ENCODE measurements at regions not wholly inside any gene's neighbourhood (a gene's known extent, or its start where the extent isn't known, plus 50 kb on each side); places are given as distances from the start of the nearest gene placed in this dataset.

- TF ChIP-seq, protein P1, sequence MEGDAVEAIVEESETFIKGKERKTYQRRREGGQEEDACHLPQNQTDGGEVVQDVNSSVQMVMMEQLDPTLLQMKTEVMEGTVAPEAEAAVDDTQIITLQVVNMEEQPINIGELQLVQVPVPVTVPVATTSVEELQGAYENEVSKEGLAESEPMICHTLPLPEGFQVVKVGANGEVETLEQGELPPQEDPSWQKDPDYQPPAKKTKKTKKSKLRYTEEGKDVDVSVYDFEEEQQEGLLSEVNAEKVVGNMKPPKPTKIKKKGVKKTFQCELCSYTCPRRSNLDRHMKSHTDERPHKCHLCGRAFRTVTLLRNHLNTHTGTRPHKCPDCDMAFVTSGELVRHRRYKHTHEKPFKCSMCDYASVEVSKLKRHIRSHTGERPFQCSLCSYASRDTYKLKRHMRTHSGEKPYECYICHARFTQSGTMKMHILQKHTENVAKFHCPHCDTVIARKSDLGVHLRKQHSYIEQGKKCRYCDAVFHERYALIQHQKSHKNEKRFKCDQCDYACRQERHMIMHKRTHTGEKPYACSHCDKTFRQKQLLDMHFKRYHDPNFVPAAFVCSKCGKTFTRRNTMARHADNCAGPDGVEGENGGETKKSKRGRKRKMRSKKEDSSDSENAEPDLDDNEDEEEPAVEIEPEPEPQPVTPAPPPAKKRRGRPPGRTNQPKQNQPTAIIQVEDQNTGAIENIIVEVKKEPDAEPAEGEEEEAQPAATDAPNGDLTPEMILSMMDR (IDR thresholded peaks at IDR 0.05 in 2 of 3, conservative IDR thresholded peaks at IDR 0.05 in 1 of 3; ENCODE audit: control insufficient read depth in 2 of 3, extremely low read depth in 1 of 3, insufficient read depth in 1 of 3, low read depth in 3 of 3, low read length in 3 of 3): no peak
- TF ChIP-seq DPF2 (IDR thresholded peaks at IDR 0.05): no peak
- TF ChIP-seq TARDBP (IDR thresholded peaks at IDR 0.05; ENCODE audit: borderline replicate concordance): no peak
Measured at GRCh38 chr11:97498891-97499290, 1109.1 kb downstream of the JRKL start (continued).

DNA sequence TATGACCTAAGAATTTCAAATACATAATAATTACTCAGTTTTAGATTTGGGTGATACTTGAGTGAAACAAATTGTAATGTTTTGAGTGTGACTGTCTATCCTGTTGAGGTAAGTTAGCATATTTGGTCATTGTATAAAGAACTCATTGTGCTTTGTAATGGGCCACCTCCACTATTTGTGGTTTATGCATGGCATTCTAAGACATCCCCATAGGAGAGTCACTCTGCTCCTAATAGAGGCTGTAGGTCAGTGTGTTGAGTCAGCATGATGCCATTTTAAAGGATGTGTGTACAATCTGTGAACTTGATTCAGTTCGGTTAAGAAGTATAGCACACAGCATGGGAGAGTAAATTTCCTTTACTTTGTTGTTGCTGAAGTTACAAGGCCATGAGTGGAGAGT is 1112.4 kb downstream of the JRKL start:
- in situ Hi-C loops (cut with MboI): no loop called here
- Histone ChIP-seq H3K79me2 (ENCODE audit: control insufficient read depth, insufficient read depth, low read length) (no peaks in the 10 kb centered on the region), H3K9me3 (replicated peaks; ENCODE audit: control insufficient read depth, insufficient read depth, low read length) (no peaks in the 10 kb centered on the region), H3K4me2 (ENCODE audit: control insufficient read depth, insufficient read depth) (no peak overlapping the region), H3K27me3 (replicated peaks in 1 of 2; ENCODE audit: control insufficient read depth in 2 of 2, insufficient read depth in 2 of 2, low read length in 1 of 2) (no peaks in the 10 kb centered on the region), H3K4me1 (ENCODE audit: control insufficient read depth, insufficient read depth, low read length) (no peaks in the 10 kb centered on the region), H4K20me1 (ENCODE audit: control insufficient read depth, insufficient read depth) (no peaks in the 10 kb centered on the region), H3K4me3 (no peak overlapping the region), H3K27ac (ENCODE audit: control insufficient read depth, insufficient read depth) (no peak overlapping the region), H2AFZ (ENCODE audit: control insufficient read depth, low read depth, low read length) (no peak overlapping the region), H3K9ac (ENCODE audit: control insufficient read depth, insufficient read depth, low read length) (no peak overlapping the region), H3K36me3 (ENCODE audit: control insufficient read depth in 2 of 2, insufficient read depth in 2 of 2, low read length in 1 of 2) (no peaks in the 10 kb centered on the region)
- CTCF ChIA-PET: no interaction called here
- ATAC-seq (no peak), FAIRE-seq (no peak), DNase-seq (ENCODE audit: low read depth, low spot score) (no peak)
- BruUV-seq (replicated peaks): no TSS peak
- intact Hi-C loops (cut with micrococcal nuclease; ENCODE audit: unreplicated experiment): no loop called here
- 0% methylated on average over 1 of the region's 1 CpG for WGBS (ENCODE audit: insufficient coverage, insufficient replicate concordance, low lambda C conversion rate, missing lambda C conversion rate)
- SMC1A ChIA-PET (ENCODE audit: uncharacterized antibody, unreplicated experiment): no interaction called here
- TF ChIP-seq LARP7 (IDR thresholded peaks at IDR 0.05) (no peak), CHD1 (IDR thresholded peaks at IDR 0.05; ENCODE audit: low read depth, low read length) (no peak)
- RAD21 ChIA-PET (ENCODE audit: unreplicated experiment): no interaction called here
- POLR2A ChIA-PET: no interaction called here

All from GM12878 (cell line).